ENCODE measurements at regions not wholly inside any gene's neighbourhood (a gene's known extent, or its start where the extent isn't known, plus 50 kb on each side); places are given as distances from the start of the nearest gene placed in this dataset.

DNA sequence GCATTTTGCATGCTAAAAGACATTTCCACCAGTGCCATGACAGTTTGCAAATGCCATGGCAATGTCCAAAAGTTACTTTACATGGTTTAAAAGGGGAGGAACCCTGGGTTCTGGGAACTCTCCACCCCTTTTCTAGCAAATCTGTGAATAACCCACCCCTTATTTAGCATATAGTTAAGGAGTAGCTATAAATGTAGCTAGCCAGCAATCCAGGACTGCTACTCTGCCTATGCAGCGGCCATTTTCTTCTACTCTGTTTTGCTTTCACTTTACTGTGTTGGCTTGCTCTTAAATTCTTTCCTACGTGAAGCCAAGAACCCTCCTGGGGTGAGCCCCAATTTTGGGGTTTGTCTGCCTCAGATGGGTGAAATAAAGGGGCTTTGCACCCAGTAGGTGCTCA, 141.0 kb downstream of the PTPN11 start:
- TF ChIP-seq, protein P1, sequence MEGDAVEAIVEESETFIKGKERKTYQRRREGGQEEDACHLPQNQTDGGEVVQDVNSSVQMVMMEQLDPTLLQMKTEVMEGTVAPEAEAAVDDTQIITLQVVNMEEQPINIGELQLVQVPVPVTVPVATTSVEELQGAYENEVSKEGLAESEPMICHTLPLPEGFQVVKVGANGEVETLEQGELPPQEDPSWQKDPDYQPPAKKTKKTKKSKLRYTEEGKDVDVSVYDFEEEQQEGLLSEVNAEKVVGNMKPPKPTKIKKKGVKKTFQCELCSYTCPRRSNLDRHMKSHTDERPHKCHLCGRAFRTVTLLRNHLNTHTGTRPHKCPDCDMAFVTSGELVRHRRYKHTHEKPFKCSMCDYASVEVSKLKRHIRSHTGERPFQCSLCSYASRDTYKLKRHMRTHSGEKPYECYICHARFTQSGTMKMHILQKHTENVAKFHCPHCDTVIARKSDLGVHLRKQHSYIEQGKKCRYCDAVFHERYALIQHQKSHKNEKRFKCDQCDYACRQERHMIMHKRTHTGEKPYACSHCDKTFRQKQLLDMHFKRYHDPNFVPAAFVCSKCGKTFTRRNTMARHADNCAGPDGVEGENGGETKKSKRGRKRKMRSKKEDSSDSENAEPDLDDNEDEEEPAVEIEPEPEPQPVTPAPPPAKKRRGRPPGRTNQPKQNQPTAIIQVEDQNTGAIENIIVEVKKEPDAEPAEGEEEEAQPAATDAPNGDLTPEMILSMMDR (IDR thresholded peaks at IDR 0.05) = no peak
- TF ChIP-seq POLR2A (IDR thresholded peaks at IDR 0.05) = no peak
